ENCODE measurements at regions not wholly inside any gene's neighbourhood (a gene's known extent, or its start where the extent isn't known, plus 50 kb on each side); places are given as distances from the start of the nearest gene placed in this dataset.

DNA sequence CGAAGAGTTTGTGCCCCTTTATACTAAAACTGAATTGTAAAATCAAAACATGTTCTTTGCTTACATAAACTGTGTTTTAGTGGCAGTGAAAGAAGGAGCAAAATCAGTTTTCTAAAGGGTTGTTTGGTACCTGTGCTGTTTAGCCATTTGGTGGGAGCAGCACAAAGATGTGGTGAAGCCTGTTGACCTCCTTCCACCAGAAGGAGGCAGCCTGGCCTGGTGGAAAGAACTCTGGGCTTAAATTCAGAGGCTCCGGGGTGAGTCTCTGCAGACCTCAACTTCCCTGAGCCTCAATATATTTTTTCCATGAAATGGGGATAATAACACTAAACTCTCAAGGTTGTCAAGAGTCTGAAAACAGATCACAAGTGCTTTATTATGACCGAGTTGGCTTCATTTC, 502.5 kb downstream of the VRK1 start:
- no peak for DNase-seq (ENCODE audit: low read depth)

DNA sequence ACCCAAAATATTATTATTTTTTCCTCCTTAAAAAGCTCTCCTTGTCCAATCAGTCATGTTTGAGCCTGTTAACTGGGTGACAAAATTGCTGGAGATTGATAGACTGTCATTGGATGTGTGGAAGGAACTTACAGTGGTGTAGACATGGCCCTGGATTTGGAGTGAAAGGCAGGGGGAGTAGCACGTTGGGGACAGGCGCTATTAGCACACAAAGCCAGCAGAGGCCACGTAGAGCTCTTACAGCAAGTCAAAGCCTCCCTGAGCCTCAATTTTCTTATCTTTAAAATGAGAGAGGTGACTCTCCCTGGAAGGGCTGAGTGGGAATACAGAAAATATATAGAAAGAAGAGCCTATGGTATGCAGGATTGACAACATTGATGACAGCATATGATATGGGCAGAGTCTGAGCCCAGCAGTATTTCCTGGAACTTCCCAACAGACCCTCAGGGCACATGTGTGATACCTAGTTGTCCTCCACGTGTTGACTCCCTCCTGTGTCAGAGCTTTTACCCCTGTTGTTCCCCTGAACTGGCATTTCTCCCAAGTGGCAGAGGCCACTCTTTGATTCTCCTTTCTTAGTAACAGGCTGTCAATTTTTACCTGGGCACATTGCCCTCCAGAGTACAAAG, 504.9 kb downstream of the VRK1 start:
- no peak for DNase-seq (ENCODE audit: low read depth)

DNA sequence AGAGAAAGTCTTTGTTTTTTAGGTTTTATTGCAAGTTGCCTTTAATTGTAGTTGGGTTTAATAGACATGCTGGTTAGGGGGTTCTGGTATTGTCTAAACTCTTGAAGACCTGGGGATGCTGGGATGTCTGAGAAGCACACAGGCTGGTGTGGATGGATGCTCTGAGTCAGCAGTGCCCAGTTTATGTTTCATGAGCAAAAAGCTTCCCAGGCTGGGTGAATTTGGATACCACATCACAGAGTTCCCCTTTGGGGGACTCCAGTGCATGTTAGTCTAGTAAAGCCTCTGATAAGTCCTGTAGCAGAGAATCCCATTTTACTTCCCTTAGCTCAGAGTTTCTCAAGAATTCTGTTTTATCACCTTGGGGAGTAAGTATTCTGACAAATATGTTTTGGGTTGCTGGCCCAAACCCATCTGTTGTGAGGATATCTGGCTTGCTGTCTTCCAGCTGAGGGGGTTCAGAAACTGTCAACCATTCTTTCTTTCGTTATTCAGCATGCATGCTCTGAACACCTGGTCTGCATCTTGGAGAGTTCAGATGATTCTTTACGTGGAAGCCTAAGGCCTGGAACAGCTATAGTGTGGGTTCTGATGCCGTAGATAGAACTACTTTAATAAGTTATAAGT, 509.1 kb downstream of the VRK1 start:
- DNase-seq (ENCODE audit: low read depth): no peak

DNA sequence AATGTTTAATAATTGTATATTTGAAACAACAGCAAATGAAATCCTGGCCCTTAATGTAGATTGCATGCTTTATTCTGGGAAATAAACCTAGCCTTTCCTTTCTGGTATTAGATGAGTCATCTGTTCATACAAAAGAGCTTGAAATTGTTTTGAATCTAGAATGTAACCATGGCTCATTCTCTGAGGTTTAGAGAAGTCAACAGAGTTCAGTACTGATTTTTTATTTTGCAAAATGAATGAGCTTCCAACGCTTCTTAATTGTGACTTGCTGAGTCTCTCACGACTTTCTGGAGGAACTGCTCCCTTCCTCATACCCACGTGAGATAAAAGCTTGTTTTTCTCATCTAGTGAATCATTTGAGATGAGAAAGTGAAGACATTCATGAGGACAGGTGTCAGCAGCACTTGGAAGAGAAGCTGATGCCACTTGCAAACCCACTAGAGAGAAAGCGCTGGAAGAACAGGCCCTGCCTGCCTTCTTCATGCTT, 509.6 kb downstream of the VRK1 start:
- DNase-seq (ENCODE audit: low read depth): no peak

DNA sequence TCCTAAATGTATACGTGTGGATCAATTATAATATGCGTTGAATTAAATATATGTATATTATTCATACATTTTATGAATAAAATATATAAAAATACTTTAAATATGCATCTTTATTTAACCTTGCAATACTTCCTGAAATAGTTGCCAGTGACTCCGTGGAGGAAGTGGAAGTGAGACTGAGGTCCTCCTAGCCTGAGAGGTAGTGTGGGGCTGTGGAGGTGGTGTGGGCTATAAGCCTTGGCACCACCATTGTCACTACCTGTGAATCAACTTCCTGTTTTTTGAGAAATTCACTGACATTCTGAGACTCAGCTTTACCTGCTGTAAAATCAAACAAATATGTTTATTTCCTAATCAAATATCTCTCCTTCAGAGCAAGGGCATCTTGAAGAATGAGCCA, 514.2 kb downstream of the VRK1 start:
- no peak for DNase-seq (ENCODE audit: low read depth)

DNA sequence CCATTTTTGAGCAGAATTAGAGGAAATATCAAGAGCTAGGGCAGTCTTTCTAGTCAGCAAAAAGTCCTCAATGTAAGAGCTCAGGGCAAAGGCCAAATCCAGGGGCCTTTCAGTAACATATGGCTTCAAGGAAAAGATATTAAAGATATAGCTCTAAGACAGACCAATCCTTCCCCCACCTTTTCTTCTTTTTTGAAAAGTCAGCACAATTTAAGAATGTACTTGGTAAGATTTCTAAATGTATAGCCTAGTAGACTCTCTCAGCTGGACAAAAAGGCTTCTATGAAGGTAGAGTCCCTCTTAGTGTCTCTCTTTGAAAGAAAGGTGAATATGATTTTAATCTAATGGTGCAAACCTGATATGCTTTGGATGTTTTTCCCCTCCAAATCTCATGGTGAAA, 515.7 kb downstream of the VRK1 start:
- DNase-seq (ENCODE audit: low read depth): no peak

DNA sequence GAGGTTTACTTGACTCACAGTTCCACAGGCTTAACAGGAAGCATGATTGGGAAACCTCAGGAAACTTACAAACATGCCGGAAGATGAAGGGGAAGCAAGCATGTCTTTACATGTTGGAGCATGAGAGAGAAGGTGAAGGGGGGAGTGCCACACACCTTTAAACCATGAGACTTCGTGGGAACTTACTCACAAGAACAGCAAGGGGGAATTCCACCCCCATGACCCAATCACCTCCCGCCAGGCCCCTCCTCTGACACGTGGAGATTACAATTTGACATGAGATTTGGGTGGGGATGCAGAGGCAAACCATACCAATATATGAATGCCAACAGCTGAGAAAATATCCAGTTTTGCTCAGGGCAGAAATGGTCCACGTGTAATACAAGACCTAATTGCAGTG, 518.6 kb downstream of the VRK1 start:
- no peak for DNase-seq (ENCODE audit: low read depth)

DNA sequence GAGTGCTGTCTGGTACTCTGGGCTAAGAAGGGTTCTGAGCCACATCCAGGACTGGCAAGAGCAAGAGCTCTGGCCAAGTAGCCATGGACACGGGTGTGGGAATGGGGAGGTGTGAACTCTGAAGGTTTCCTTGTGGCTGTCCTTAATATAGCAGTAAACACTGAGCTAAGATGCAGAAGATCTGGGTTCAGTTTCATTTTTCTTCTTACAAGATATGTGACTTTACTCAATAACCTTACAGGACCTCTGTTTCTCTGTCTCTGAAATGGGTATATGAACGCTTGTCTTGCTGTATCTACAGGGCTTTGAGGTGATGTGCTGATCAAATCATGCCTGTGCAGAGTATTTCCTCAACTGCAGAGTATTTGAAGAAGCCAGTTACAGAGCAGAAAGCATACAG, 521.2 kb downstream of the VRK1 start:
- no peak for DNase-seq (ENCODE audit: low read depth)

DNA sequence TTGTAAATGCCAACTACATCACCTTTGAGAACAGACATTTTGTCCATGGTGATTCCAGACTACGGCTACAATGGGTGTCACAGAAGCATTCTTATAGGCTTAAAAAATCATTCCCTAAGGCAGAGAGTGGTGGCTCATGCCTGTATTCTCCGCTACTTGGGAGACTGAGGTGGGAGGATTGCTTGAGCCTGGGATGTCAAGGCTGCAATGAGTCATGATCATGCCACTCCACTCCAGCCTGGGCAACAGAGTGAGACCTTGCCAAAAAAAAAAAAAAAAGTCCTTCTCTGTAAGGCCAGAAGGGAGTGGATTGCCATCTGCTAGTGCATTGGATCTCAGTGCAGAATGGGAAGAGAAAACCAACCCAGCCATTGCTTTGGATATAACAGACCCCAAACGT, 522.5 kb downstream of the VRK1 start:
- no peak for DNase-seq (ENCODE audit: low read depth)

DNA sequence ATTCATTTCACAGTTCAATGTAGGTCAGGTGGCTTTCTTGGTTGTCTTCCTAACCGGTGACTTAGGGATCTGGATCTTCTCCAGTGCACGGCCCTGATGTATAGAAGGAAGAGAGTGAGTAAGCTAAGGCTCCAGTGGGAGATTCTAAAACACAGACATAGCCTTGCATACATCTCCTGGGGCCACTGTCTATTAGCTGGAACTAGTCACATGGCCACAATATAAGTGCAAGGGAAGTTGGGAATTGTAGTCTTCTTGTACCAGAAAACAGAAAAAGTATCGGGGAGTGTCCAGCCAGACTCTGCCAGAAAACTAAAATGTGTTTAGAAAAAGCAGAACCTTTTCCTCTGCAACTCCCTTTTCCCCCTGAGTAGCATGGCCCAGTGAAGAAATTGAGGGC, 531.6 kb downstream of the VRK1 start:
- DNase-seq (ENCODE audit: low read depth): no peak

DNA sequence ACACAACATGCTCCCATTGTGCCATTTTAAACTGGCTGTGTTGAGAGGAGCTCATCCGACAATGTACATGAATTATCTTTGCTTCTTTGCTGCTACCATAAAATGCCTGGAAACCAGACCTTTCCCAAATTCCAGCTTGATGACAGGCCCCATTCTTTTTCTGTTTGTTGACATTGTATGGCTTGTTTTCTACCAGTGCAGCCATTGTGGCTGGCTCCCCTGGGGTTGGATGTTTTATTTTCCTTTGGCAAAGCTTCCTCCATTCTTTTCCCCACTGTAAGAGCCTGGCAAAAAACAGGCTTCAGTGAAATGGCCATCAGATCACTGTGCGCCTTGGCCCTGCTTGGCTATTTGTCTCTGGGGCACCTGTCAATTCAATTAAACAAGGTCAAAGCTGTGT, 532.5 kb downstream of the VRK1 start:
- DNase-seq (ENCODE audit: low read depth): no peak

DNA sequence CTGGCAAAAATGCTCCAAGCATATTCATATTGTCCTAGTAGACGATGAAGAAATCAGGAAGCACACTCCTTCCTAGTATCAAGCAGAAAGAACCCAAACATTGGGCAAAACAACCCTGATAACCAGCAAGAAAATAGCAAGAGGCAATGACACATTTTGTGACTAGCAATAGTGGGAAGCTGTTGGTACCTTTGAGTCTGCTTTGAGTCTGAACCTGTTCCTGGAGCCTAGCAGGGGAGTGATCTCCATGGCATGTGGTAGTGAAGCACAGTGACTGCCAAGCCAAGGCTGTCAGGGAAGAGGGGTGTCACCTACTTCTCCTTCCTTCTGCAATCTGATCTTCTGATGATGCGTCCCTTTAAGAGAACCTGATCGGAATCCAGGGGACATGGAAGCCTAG, 533.9 kb downstream of the VRK1 start:
- DNase-seq (ENCODE audit: low read depth): no peak

DNA sequence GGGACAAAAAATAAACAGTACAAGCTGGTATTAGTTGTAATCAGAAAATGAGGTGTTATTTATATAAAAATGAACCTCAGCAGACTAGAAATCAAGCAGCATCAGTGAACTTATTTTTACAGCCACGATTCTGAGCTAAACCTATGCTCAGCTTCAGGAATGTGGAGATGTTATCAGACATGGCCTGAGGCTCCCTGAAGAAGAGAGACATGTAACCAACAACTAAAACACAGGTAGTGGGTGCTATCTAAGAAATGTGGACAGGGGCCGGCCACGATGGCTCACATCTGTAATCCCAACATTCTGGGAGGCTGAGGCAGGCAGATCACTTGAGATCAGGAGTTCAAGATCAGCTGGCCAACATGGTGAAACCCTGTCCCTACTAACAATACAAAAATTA, 534.3 kb downstream of the VRK1 start:
- no peak for DNase-seq (ENCODE audit: low read depth)

DNA sequence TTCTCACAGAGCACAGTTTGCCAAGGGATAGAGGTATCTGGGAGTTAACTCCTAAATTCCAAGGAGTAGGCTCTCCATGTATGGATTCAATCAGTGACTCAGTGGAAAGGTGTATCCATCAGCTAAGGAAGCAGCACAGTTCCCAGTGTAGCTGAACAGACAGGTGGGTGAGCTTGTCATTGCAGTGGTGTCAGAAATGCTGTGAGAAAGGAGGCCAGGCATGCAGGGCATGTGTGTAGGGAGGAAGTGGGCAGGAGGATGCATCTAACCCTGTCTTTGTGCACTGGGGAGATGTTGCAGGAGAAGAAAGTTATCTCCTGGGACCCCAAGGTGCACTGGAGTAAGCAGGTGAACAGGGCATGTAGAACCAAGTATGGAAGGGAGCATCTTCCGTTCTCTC, 539.0 kb downstream of the VRK1 start:
- no peak for DNase-seq (ENCODE audit: low read depth)

DNA sequence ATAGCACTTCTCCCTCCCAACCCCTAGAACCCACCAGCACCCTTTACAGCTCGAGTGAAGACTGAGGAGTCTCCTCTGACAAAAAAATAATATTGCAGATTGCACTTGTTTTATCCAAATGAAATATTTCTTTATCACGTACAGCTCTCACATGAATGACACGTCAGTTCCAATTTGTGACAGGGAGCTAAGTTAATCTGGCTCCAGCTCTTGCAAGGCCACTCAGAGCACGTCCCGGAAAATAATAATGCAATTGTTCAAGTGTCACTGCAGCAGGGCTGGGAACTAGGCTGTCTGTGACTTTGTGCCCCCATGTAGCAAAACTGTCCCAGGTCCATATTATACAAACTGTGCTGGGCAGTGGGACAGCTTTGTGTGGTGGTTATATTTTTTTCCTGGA, 539.6 kb downstream of the VRK1 start:
- no peak for DNase-seq (ENCODE audit: low read depth)

DNA sequence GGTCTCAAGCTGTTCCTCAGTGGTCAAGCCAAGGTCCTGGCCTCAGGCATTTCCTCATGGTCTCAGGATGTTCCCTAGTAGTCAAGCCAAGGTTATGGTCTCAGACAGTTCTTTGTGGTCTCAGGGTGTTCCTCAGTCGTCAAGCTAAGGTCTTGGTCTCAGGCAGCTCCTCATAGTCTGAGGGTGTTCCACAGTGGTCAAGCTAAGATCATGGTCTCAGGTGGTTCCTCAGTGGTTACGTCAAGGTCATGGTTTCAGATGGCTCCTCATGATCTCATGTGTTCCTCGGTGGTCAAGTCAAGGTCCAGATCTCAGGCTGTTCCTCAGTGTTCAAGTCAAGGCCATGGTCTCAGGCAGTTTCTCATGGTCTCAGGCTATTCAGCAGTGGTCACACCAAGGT, 540.1 kb downstream of the VRK1 start:
- DNase-seq (ENCODE audit: low read depth): no peak

DNA sequence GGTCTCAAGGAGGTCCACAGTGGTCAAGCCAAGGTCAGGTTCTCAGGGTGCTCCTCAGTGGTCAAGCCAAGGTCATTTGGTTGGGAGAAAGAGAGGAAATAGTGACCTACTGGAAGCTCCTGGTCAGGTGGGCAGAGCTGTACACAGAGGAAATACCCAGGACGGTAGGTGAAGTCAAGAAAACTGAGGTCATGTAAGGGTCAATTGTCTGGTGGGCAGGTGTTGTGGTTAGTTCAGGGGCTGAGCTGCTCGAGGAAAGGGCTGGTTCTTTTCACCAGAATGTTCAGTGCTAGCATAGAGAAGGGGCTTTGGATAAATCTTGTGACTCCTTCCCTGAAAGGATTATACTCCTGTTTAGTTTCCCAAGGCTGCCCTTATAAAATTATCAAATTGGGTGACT, 540.5 kb downstream of the VRK1 start:
- no peak for DNase-seq (ENCODE audit: low read depth)

DNA sequence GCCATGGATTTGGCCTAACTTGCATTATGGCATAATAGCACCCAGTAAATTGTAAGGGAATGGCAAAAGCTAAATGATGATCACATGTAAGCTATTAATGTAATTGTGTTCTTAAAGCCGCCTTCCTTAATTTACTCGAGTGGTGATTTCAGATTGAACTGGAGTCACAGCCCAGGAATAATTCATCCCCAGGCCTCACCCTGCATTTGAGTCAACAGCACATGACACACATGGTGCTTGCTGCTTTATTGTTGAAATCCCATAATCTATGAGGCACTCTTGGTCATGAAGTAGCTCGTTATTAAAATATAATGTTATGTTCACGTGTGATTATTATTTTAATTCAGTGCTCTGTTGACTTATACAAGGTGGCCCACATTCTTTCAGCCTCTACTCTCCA, 547.5 kb downstream of the VRK1 start:
- no peak for DNase-seq (ENCODE audit: low read depth)

DNA sequence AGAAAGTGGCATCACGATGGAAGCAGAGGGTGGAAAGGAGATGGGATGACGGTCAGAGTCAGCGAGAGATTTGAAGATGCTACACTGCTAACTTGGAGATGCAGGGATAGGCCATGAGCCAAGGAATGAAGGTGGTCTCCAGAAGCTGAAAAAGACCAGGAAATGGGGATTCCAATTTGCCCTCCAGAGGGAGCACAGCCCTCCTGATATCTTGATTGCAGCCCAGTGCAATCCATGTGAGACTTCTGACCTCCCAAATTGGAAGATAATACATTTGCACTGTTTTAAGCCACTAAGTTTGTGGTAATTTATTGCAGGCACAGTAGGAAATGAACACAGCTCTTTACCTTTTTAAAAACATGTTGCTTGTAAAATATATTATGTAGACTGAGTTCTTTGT, 549.5 kb downstream of the VRK1 start:
- no peak for DNase-seq (ENCODE audit: low read depth)

DNA sequence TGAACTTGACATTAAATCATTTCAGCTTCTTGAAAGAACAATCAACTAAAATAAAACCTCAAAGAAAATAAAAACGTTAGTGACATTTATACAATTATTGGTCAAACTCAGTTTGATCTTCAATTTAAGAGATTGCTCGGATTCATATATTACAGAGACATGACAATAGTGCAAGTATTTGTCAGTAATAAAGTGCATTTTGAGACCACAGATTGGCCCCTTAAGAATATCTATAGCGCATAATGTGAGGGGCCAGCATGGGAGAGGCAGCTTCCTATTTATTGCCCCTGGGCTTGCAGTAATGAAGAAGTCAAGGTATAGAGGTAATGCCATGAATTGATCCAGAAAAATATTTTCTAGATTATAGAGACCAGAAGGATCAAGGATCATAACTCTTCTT, 552.3 kb downstream of the VRK1 start:
- no peak for DNase-seq (ENCODE audit: low read depth)

DNA sequence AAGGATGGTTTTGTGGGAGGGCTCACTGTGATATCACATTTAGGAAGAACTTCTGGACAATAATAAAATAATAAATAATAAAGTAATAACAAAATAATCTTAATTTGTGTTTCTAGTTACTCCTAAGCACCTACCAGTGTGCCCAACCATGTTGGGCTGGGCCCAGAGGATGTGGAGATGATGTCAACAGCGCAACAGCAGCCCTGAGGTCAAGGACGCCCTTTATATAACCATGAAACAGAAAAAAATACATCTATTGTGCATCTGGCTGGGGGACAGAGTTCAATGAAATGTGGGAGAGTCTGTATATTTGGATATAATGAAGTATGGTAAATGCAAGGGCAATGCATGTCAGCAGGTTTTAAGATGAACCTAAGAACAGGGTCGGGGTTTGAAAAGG, 552.8 kb downstream of the VRK1 start:
- no peak for DNase-seq (ENCODE audit: low read depth)

DNA sequence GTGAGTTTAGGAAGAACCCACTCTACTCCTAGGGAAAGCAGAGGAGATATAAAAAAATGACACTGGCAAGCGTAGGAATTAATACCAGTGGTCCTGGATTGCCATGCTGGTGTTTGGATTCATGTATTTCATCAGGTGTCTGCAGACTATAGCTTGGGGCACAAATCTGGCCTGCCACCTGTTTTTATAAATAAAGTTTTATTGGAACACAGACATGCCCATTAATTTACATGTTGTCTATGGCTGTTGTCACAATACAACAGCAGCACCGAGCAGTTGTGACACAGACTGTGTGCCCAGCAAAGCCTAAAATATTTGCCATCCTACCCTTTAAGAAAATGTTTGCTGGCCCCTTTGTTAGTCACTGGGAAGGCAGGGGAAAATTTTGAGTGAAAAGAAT, 553.2 kb downstream of the VRK1 start:
- DNase-seq (ENCODE audit: low read depth): no peak

DNA sequence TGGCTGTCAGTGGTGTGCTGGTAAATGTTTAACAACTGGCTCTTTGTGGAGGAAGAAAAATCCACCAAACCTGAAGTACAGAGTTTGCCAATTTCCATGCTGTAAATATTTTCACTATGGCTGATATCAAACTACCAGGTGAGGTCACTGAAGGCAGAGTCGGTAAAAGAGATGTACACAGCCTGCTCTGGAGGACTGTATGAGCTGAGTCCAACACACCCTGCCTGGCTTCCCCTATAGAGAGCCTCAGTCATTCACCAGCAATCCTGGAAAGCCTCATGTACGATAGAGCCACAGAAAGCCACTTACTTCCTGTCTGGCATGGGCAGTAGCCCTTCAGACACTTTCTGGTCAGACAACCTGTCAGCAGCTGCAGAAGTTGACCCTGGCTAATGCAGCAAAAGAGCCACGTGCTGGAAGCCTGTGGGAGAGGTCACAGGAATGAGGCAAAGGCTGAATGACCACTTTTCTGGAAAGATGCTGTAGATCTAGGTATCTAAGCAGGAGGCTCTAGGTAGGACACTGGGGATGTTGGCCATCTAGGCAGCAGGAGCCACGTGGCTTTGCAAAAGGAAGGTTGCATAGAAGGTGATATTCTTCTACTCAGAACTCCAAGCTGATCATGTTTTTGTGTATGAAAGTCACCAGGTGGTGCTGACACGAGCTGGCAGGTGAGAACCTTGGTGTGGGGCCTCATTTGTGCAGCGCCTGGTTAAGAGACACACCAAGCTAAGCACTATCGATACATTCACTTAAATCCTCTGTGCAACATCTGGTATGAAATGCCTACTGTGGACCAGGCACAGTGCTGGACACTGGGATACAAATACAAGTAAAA, 553.9 kb downstream of the VRK1 start:
- no peak for DNase-seq (ENCODE audit: low read depth)

Measured in fibroblast of the conjunctiva (primary cell).